ENCODE measurements at regions not wholly inside any gene's neighbourhood (a gene's known extent, or its start where the extent isn't known, plus 50 kb on each side); places are given as distances from the start of the nearest gene placed in this dataset.
"Not testable (repeated sequence)": the region's sequence is repeated elsewhere in the genome, so short reads cannot be mapped to it uniquely, and the experiment has no call there.

DNA sequence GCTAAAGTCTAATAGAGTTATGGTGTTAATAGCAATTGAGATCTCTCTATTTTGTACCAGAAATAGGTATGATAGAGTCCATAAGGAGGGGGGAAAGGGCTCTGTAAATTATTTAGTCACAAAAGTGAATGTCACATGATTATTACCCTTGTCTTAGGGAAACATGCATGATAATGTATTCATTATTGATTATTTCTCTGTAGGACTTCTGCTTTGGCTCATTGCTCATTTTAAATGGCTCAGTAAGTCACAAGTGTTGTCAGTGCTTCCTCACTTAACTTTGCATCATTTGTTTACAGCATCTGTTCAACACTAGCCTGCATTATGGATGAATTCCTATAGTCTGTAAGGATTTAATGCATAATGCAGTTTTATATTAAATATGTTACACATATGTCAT lies 788.8 kb upstream of the EDIL3 start:
- DNase-seq: no peak

DNA sequence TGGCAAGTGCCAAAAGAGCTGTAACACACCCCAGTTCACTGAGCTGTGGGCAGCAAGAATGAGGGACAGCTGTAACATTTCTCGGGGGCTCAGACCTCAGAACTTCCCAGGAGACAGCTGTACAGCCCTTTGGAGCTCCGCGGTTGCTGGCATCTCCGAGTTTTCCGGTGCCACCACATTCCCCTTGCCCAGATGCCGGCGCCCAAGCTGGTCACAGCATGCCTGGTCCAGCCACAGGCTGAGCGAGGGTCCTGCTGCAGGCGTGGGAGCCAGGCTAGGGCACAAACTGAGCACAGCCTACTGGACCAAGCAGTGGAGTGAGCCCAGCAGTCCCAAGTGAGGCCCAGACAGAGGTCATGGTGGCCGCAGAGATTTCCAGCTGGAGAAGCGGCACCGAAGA lies 797.7 kb upstream of the EDIL3 start:
- DNase-seq: no peak

DNA sequence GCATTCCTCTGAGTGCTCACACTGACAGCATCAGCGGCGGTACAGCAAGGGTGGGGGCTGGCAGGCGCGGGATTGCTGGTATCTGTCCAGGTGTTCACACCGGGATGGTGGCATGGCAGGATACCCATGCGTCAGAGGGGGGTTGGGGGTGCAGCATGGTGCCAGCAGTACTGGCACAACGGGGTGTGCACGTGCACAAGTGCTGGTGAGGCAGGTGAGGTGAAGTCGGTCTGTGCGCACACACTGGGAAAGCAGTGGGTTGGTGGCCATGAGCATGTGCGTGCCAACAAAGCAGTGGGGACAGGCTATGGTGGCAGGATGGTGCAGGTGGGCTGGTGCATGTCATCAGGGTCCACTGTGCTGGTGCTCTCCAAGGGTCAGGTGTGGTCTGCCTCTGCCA lies 819.6 kb upstream of the EDIL3 start:
- DNase-seq: no peak

DNA sequence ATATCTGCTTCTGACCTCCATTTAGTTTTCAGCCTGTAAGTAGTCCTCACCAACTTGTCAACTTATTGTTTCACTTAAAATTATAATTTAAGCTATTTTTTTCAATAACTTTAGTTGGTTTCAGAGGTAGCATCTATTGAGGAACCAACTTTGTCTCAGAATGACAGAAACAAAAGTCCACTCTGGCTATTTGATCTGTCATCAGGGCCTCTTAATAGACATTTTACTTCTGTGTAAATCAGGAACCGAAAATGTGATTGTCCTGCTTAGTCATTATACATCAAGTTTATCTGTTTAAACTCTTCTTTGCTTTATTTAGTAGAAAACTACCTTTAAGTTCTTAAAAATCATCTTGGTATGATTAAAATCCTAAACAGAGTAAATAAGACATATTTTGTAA lies 820.8 kb upstream of the EDIL3 start:
- no peak for DNase-seq

DNA sequence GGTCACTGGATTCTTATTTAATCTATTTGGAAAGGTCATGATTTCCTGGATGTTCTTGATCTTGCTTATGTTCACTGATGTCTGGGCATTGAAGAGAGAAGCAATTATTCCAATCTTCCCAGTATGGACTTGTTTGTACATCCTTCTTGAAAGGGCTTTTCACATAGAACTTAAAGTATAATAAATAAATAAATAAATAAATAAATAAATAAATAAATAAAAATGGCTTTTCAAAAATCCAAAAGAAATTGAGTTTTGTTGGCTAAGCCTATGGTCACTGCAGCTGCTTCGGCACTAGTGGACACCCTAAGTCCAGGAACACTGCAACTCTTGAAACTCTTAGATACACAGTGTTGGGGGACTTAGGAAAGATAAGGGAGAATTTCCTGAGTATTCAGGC lies 840.7 kb upstream of the EDIL3 start:
- no peak for DNase-seq

DNA sequence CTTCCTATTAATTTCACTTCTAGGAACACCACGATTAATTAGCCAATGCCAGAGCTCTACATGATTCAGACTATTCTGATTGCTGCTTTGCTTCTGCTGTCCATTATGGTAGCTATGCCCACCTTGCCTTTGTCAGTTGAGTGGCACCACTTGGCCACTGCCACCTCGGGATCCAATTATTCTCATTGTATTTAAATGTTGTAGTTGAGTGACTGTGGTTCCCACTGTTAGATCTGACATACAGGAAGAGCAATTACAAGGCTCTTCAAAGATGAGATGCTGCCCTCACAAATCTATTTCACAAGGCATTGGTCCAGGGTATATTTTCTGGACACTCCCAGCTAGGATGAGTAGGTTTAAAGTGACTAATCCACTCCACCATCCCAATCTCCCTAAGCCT lies 864.5 kb upstream of the EDIL3 start:
- no peak for DNase-seq

DNA sequence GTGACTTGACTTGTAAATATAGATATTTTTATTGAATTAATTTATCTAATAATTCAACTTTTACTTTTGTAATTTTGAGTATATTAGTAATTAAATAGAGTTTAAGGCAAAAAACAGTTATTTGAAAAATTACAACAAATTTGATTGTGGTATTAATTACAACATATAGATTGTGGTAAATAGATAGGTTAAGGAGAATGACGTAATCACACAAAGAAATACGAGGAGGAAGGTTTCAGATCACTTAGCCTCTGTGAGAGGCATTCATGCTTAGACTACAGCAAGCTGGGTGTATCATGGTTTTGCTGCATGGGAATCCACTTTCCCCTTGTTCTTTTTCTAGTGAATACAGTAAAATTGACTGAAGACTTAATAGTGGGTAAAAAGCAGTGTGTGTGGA lies 878.4 kb upstream of the EDIL3 start:
- no peak for DNase-seq

DNA sequence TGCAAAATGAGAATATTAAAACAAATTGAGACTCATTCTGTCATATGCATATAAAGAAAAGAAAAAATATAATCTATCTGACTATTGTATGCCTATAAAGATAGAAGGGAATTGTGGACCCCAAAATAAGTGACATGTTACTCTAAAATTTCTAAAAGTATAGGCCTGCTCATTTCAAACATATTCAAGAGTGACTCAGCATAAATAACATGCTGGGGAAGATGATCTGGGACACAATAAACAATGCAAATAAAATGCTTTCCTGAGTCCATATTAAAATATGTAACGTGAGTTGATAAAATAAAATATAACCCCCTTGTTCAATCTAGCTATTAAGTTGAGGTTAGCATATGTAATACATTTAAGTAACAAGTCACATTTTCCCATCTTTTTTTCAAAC lies 882.0 kb upstream of the EDIL3 start:
- no peak for DNase-seq

DNA sequence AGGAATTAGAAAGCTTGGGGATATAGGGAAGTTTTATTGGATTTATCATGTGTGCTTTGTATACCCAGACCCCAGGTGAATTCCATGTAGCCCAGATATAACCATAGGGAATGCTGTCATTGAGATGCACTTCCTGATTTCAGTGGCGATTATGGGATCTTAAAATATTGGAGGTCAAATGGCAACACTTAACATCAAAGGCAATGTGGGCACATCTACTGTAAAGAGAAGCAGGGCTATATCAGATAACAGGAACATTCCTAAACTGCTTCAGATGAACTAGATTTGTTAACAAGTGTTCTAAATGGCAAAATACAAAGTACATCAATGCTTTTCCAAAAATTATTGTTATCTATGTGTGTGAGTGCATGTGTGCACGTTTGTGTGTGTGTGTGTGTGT lies 883.5 kb upstream of the EDIL3 start:
- no peak for DNase-seq

DNA sequence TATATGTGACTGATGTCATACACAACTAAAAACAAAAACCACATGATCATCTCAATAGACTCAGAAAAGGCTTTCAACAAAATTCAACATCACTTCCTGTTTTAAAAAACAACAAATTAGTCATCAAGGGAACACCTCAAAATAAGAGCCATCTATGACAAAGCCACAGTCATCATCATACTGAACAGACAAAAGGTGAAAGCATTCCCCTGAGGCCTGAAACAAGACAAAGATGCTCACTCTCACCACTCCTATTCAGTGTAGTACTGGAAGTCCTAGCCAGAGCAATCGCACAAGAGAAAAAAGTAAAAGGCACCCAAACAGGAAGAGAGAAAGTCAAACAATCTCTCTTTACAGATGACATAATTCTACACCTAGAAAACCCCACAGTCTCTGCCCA lies 893.5 kb upstream of the EDIL3 start:
- DNase-seq: no peak

DNA sequence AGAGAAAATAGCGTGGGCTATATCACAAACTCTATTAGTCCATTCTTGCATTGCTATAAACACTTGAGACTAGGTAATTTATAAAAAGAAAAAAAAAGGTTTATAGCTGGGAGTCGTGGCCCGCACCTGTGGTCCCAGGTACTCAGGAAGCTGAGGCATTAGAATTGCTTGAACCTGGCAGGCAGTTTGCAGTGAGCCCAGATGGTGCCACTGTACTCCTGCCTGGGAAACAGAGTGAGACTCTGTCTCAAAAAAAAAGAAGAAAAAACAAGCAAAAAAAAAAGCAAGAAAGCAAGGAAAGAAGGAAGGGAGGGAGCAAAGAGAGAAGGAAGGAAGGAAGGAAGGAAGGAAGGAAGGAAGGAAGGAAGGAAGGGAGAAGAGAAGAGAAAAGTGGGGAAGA lies 904.2 kb upstream of the EDIL3 start:
- DNase-seq: no peak

DNA sequence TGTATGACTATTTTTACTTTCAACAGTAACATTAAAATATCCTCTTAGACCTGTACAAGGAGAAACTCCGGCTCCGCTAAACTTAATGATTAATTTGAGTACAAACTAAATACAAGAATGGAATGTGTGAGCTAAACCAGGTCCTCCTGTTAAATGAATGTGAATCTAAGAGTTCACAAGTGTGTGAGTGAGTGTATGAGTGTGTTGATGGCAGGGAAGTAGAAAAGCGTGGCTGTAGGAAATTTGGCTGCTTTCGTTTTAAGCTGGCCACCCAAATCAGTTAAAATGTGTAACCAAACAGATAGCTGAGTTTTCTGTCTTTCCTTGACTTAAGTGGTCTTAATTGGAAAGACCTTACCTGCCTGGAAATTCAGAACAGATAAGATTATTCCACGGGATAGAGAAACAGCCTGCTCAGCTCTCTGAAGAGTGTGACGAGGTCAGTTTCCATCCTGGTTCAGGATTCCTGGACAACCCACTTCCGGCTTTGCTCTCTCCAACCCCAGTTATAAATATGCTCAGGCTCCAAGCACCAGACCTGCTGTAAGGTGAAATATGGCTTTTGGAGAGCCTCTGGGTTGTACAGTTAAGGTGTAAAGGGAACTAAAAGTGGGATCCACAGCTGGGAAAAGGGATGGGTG lies 908.6 kb upstream of the EDIL3 start:
- DNase-seq: no peak

DNA sequence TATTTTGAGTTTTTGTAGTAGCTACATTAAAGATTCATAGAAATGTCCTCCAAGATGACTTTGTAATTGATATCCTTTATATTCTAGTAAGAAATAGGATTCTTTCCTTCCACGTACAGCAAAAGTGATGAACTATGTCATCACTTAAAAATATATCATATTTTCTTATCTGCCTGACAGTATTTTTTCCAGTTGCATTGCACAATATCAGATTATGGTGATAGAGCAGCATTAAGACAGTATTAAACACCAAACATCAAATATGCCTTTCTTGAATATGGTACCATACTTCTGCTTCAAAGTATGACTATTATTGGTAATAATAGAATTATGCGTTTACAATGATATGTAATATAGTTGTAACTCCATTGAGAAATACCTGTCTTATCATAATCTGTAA lies 919.8 kb upstream of the EDIL3 start:
- no peak for DNase-seq

DNA sequence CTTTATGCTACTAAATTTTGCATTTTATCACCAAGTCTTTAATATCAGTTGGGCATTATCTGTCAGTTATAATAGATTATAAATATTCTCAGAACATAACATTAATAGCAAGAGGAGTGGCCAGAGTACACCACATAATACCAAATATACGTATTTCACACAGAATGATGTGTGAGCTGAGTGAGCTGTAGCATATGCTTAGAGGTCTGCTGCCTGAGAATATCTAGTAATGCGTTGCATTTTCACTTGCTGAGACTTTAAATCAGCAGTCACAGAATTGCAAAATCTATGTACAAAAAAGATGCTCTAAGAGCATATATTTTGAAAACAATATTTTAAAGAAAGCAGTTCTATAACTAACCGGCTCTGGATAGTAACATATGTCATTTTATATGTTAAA lies 921.1 kb upstream of the EDIL3 start:
- DNase-seq: no peak

DNA sequence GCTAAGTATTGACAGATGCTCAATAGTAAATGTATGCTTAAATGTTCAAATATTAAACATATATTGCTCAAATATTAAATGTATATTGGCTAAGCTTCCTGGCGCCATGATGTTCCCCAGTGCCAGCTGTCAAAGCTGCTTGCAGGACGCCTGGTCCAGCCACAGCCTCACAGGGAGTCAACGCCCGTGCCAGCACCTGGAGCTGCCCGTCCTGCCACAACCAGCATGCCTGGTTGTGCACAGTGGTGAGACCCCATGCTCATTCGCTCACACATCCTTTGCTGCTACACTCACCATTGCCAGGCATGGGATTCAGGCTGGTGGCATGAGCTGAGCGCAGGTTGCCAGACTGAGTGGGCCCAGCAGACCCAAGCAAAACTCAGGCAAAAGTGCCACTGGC lies 926.9 kb upstream of the EDIL3 start:
- no peak for DNase-seq

DNA sequence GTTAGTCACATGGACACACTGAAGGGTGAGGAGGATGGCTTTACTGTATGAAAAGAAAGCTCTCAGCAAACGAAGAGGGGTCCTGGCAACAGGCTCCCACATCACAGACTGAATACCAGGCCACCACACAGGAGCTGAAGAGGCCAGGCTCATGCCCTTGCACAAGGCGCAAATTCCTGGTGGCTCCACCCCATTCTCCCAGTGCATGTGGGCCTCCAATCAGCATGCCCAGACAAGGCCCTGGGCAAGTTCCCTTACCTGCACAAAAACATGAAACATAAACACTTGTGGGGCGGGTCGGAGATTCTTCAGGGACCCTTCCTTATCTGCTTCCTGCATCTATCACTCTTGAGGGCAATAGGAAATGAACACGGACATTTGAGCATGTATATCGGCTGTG lies 935.8 kb upstream of the EDIL3 start:
- DNase-seq: no peak

DNA sequence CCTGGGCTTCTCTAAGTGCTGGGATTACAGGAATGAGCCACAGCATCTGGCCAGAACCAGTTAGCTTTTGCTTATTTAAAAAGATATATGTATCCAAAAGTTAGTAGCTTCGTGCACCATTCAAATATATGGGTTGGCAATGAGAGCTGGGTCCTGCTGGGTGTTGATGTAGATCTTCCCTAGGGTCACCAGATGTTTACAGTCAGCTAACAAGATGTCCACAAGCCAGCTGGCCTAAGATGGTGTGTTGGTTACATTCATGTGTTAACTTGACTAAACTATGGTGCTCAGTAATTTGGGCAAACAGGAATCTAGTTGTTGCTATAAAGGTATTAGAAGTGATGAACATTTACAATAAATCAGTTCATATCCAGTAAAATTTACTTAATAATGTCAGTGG lies 948.6 kb upstream of the EDIL3 start:
- DNase-seq: no peak

DNA sequence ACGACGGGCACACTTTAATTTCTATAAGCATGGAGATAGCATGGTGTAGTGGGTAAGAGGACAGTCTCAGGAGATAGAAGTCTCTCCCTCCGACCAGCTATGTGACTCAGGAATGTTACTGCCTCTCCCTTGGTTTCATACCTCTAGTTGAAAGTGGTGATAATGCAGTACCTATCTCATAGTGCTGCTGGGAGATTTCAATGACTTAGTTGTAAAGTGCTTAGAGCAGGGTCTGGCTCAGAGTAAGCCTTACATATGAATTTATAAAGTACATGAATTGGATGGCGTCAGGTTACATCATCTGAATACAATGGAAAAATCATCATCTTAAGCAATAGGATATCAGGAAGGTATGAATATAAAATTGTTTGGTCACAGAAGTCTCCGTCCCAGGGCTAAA lies 952.8 kb upstream of the EDIL3 start:
- DNase-seq: no peak

DNA sequence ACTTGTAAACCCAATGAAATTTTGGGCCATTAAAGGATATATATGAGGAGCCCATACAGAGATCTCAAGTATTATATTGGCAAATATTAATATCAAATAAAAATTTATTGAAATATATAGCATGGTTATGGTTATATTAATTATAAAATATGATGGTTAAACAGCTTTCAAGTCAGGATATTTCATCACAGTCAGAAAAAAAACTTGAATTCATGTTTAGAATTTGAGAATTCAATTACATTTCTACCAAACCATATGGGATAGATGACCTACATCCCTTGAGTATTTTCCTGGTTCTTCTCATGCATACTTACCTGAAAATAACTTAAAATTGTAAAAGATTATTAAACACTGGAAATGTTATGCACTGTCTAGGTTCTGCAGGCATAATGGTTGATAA lies 956.1 kb upstream of the EDIL3 start:
- no peak for DNase-seq

DNA sequence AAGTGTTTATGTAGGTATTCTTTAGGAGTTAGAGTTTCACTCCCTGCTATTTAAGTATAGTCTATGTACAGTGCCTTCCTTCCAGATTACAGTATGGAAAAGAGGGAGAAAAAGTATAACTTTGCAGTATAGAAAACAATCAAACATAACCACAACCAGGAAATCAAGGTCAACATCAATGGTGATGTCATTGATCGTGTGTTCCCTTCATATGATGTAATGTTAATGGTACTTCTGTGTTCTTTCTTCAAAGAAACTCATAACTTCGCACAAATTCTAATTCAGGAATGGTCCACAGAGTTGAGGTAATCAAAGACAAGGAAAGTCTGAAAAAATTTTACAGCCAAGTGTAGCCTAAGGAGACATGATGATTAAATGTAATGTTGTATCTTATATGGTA lies 961.1 kb upstream of the EDIL3 start:
- DNase-seq: no peak

DNA sequence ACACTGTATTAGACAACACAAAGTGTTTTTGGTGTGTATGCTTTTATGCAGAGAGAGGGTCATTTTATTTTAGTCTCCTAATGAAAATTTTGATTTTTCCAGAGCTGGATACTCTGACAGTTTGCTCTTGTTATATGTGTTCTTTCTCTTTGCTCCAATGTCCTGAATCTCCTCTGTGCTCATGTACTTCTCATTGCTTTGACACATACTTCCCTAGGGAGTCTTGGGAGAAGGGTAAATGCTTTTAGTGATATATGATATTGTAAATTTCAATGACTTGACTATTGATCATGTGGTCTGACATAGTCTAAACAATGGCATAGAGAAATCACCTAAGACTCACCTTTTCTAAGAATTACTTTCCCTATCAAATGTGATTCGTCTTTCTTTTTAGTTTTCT lies 972.6 kb upstream of the EDIL3 start:
- no peak for DNase-seq

DNA sequence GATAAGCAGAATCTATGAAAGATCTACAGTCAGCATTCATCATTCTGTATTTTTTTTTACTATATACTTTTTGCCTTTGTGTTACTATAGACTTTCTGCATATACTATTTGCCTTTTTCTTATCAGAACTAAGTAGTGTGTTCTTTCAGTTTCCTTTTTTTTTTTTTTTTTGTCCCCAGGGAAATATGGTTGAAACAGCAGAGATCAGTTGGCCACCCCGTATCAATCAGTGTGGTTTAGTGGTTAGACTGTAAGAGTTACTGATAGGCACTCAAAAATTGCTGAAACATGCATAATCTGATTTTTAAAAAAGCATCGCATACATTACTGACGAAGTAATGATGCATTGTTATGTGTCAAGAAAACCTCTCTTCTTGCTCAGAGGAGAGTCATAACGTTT lies 990.8 kb upstream of the EDIL3 start:
- no peak for DNase-seq

DNA sequence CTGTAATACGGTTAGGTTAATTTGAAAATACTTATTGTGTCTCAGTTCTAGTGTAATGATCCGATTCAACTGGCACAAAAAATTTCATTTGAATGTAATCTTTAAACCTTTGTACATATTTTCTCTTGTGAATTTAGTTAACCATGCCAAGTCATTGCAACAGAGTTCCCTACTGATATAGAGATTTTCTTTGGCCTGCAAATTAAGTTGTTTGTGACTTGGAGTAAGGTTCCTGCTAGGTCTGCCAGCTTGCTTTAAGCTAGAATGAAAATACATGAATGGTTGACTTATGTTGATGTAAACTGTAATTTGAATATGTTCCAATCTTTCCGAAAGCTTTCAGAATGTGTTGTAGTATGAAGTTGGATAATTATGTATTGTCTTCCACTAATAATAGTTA lies 1004.1 kb upstream of the EDIL3 start:
- DNase-seq: no peak

DNA sequence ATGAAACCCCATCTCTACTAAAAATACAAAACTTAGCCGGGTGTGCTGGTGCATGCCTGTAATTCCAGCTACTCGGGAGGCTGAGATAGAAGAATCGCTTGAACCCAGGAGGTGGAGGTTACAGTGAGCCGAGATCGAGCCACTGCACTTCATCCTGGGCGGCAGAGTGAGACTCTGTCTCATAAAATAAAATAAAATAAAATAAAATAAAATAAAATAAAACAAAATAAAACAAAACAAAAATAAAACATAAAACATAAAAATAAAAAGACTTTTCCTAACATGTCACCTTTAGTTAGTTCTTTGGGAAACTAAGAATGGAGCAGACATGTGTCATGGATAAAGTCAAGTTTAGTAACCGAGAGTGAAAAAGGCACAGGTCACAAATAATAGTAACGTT lies 1007.6 kb upstream of the EDIL3 start:
- DNase-seq: not testable (repeated sequence)

DNA sequence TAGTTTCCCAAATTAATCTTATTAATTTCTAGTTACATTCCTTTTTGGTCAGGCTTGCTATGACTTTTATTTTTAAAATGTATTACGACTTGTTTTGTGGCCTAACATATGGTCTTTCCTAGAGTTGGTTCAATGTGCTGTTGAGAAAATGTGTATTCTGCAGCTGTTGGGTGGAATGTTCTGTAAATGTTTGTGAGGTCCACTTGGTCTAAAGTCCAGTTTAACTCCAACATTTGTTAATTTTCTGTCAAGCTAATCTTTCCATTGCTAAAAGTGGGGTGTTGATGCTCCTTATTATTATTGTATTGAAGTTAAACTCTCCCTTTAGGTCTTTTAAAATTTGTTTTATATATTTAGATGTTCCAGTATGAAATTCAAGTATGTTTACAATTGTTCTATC lies 1010.8 kb upstream of the EDIL3 start:
- DNase-seq: no peak

DNA sequence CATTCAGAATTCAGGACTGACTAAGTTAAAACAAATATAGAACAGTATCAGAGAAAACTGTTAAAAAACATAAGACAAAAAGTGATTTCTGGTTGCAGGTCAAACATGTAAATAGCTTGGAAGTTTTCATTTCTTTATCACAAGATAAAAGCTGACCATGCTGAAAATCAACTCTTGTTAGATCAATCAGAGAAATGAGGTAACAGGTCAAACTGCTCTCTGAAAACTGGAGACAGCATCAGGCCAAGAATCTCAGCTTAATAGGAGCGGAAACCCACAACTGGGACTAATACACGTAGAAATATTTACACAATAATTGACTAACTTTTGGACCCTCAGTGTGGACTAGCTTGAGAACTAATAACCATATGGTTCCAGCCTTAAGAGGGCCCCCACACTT lies 1012.8 kb upstream of the EDIL3 start:
- no peak for DNase-seq

Data from stimulated activated CD4-positive, alpha-beta T cell treated with anti-CD3 and anti-CD28 coated beads, Interleukin-15, amount 100 ng/mL, for 24 hours (primary cell).